ENCODE measurements at regions not wholly inside any gene's neighbourhood (a gene's known extent, or its start where the extent isn't known, plus 50 kb on each side); places are given as distances from the start of the nearest gene placed in this dataset.
"Not testable (repeated sequence)": the region's sequence is repeated elsewhere in the genome, so short reads cannot be mapped to it uniquely, and the experiment has no call there.

DNA sequence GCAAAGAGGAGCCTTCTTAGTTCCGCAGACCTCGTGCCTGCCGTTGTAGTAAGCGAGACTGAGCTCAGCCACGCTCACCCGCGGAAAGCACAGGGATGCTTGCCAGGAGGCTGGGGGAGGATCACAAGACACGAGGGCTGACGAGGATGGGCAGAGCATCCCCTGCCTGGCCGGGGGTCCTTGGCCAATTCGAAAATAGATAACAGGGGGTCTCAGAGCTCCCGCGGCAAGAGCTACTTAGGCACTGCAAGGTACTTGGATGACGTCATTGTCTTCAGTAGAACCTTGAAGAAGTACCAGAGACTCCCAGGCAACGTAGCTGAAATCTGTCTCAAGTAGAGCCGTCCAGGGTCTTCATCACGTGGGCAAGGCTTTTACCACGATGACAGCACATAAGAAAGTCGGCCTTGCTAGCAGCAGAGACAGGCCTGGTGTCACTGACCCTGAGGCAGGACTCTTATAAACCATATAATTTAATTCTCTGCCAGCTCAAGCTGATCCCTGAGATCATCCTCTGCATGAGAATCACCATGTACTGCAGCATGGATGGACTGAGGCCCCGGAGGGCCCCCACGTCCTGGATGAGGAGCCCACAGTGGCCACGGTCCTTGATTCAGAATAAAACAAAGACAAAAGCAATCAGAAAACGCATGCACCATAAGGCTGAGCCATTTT is 81.9 kb downstream of the TMEM18 start:
- no peak for DNase-seq (ENCODE audit: low read depth in 2 of 2)

GRCh38 chr2:594297-594949 is 82.8 kb downstream of the TMEM18 start:
- DNase-seq (ENCODE audit: low read depth in 2 of 2): no peak

DNA sequence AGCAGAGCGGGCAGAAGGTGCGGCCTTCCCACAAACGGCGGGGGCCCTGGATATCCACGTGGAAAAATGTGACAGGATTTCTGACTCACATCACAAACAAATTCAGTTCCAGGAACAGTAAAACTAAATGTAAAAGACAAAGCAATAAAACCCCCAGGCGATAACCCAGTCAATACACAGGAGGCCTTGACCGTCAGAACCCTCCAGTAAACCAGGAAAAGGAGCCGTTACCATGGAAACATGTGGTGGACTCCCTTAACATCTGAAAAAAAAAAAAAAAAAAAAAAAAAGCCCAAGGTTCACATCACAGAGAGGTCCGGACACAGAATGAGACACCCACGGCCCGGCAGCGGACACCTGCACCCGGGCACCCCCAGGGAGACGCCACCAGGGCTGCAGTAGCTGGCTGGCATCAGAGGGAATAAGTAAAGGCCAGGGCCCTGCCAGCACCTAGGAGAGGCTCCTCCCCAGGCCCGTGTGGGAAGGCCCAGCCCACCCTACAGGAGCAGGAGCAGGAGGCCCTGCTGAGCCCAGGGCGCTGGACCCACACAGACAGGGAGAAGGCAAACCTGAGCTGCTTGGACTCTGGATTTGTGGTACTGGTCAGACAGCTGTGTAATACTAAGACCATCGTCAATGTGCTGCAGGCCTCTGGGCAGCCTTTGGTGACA is 83.7 kb downstream of the TMEM18 start:
- no peak for DNase-seq (ENCODE audit: low read depth in 2 of 2)

DNA sequence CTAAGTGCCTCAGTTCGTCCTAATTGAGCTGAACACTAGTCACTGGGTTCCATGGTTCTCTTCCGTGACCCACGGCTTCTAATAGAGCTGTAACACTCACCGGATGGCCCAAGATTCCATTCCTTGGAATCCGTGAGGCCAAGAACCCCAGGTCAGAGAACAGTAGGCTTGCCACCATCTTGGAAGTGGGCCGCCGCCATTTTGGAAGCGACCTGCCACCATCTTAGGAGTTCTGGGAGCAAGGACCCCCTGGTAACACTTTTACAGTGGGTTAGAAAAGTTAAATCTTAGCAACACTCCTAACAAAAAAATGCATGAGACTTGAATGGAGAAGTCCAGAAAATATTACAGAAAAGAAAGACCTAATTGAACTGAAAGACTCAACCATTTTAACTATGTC is 84.5 kb downstream of the TMEM18 start:
- DNase-seq (ENCODE audit: low read depth in 2 of 2): no peak

GRCh38 chr2:590214-591175 is 86.7 kb downstream of the TMEM18 start:
- DNase-seq (ENCODE audit: low read depth in 2 of 2): no peak

GRCh38 chr2:589281-590130 is 87.7 kb downstream of the TMEM18 start:
- no peak for DNase-seq (ENCODE audit: low read depth in 2 of 2)

DNA sequence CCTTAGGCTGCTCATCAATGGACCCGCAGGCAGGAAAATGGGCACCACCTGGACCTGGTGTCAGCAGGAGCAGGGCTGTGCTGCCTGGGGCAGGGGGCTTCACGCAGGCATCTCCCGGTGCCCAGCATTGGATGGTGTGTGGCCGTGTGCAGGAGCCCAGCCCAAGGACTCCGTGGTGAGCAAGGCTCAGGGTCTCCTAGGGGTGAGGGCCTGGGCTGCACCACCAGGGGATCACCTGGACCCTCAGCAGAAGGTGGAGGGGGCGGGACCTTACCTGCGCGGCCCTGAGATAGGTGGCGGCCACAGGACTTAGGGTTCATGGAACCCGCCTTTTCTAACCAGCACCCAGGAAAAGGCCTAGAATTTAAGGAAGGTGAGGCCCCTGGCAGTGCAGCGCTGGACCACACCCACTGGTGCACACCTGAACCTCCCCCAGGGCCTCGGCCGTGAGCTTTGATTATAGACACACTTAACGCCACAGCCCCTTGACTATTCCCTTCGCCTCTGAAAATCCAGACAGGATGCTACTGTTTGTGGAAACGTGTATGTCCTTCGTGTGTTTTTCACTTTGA is 89.0 kb downstream of the TMEM18 start:
- no peak for DNase-seq (ENCODE audit: low read depth in 2 of 2)

- DNase-seq (ENCODE audit: low read depth in 2 of 2): no peak
These were observed 89.9 kb downstream of the TMEM18 start for GRCh38 chr2:587087-587960.

DNA sequence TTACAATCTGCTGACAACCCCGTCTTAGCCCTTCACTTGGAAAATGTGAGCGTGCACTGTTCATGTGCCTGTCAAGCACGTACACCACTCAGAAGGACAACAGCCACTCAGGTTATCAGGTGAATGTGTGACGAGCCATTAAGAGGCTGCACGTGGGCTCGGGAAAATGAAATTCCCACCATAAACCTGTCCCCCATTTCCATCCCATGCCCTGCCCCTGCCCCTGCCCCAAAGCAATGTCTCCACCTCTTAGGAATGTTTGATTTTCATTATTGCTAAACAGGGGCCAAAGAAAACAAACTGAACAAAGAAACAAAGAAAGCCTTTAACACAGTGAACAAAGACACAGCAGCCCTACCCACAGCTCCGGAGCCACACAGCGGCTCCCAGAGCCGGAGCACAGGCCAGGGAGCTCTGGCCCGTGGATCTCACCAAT is 90.5 kb downstream of the TMEM18 start:
- DNase-seq (ENCODE audit: low read depth in 2 of 2): no peak

GRCh38 chr2:584863-585823 is 92.1 kb downstream of the TMEM18 start:
- peak; percentile 10 to 24 for DNase-seq (ENCODE audit: low read depth in 2 of 2)

DNA sequence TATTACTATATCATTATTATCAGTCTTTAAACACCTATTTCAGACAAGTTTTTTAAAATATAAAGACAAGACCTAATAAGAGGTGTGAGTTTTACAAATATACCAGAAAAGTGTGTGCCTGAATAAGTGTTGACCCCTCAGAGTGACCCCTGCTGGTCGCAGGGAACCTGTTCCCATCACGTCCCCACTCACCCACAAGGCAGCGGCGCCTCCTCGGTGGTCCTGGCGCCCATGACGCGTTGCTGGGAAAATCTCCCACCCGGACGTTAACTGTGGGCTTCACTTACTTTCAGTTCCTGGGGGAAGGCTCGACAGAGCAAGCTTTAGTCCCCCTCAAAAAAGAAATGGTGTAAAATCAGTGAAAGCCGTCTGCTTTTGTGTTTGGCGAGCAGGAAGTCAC is 93.5 kb downstream of the TMEM18 start:
- DNase-seq (ENCODE audit: low read depth in 2 of 2): no peak

GRCh38 chr2:582792-583528 is 94.2 kb downstream of the TMEM18 start:
- DNase-seq (ENCODE audit: low read depth in 2 of 2): no peak

DNA sequence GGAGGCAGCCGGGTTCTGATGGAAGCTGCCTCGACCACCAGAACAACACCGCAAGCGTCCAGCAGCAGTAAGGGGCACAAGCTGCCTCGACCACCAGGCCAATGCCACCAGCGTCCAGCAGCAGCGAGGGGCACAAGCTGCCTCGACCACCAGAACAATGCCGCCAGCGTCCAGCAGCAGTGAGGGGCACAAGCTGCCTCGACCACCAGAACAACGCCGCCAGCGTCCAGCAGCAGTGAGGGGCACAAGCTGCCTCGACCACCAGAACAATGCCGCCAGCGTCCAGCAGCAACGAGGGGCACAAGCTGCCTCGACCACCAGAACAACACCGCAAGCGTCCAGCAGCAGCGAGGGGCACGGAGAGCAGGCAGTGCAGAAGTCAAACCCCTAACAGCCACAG is 94.9 kb downstream of the TMEM18 start:
- DNase-seq (ENCODE audit: low read depth in 2 of 2): not testable (repeated sequence)

- no peak for DNase-seq (ENCODE audit: low read depth in 2 of 2)
These were observed 97.2 kb downstream of the TMEM18 start for GRCh38 chr2:579961-580360.

- no peak for DNase-seq (ENCODE audit: low read depth in 2 of 2)
These were observed 97.8 kb downstream of the TMEM18 start for GRCh38 chr2:579351-579886.

DNA sequence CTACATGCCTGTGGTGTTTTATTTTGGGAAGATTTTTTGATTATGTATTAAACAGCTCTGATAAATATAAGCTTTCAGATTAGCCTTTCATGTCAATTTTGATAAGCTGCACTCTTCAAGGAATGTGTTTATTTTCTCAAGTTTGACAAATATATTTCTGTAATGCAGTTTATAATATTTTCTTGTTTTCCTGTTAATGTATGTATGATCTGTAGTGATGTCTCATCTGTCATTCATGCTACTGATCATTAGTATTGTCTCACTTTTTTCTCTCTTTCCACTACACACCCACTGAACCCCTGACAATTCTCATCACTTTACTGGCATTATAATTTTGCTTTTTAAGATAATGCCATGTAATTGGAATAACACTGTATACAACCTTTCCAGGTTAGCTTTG is 100.9 kb downstream of the TMEM18 start:
- no peak for DNase-seq (ENCODE audit: low read depth in 2 of 2)

GRCh38 chr2:575727-576236 is 101.4 kb downstream of the TMEM18 start:
- DNase-seq (ENCODE audit: low read depth in 2 of 2): no peak
